Testis (tissue), 2 donors: ENCODE measurements at regions not wholly inside any gene's neighbourhood (a gene's known extent, or its start where the extent isn't known, plus 50 kb on each side); places are given as distances from the start of the nearest gene placed in this dataset.

Experiments used
- POLR2A ChIP-seq: fragments of 450-650 bp; IDR thresholded peaks from one replicate; pipeline ENCODE4 v1.6.1; 2017; ENCODE audit warnings: antibody characterized with exemption, mild to moderate bottlenecking, moderate library complexity
- TF ChIP-seq, protein P1 (sequence below), 3 experiments: fragments of 450-650 bp in 2 of 3; fragments of 200-600 bp in 1 of 3; sonication (generic) in 1 of 3; IDR thresholded peaks; one replicate each; pipeline ENCODE4 v1.5.1; 2016 to 2019; ENCODE audit warnings: antibody characterized with exemption in 3 of 3, mild to moderate bottlenecking in 2 of 3, moderate library complexity in 1 of 3

DNA sequence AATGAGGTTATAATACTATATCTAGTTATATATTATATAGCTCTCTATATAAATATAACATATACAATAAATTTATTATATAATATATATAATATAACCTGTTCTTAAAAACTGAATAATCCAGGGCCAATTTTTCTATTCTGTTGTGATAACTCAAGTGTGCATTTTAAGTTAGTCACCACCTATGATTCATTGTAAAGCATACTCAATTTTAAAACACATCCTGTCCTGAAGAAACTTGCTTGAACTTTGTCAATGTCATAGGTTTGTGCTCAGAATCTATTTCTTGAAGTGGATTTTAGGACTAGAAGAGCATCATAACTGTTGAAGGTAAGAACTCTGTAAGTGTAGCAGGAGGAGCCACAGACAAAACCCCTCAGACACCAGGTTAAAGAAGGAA lies 1209.8 kb downstream of the REEP3 start:
- TF ChIP-seq, protein P1, sequence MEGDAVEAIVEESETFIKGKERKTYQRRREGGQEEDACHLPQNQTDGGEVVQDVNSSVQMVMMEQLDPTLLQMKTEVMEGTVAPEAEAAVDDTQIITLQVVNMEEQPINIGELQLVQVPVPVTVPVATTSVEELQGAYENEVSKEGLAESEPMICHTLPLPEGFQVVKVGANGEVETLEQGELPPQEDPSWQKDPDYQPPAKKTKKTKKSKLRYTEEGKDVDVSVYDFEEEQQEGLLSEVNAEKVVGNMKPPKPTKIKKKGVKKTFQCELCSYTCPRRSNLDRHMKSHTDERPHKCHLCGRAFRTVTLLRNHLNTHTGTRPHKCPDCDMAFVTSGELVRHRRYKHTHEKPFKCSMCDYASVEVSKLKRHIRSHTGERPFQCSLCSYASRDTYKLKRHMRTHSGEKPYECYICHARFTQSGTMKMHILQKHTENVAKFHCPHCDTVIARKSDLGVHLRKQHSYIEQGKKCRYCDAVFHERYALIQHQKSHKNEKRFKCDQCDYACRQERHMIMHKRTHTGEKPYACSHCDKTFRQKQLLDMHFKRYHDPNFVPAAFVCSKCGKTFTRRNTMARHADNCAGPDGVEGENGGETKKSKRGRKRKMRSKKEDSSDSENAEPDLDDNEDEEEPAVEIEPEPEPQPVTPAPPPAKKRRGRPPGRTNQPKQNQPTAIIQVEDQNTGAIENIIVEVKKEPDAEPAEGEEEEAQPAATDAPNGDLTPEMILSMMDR (IDR thresholded peaks at IDR 0.05): no peak
- no peak for TF ChIP-seq POLR2A
